ENCODE measurements at regions not wholly inside any gene's neighbourhood (a gene's known extent, or its start where the extent isn't known, plus 50 kb on each side); places are given as distances from the start of the nearest gene placed in this dataset.

- ChIA-PET POLR2A (no interaction called here), CTCF (no interaction called here)
- DNase-seq (ENCODE audit: low read depth, low spot score) (no peak), ATAC-seq (no peak)
- Histone ChIP-seq H3K9me3 (ENCODE audit: control insufficient read depth, insufficient read depth, low read depth, low read length) (no peaks in the 10 kb centered on the region), H3K27me3 (ENCODE audit: control insufficient read depth, insufficient read depth, low read length) (no peaks in the 10 kb centered on the region), H3K36me3 (ENCODE audit: control insufficient read depth, insufficient read depth, low read length) (no peaks in the 10 kb centered on the region), H3K27ac (ENCODE audit: low read length) (no peak overlapping the region), H3K4me1 (ENCODE audit: control insufficient read depth, insufficient read depth, low read length) (no peaks in the 10 kb centered on the region), H3K4me3 (ENCODE audit: low read depth in 2 of 2, low read length in 2 of 2) (no peak overlapping the region)
- no TSS peak for BruUV-seq (replicated peaks)
- in situ Hi-C loops (cut with HindIII; ENCODE audit: low pct_unique_long_range_greater_than_20kb, low sequenced_read_pairs) = no loop called here
- TF ChIP-seq POLR2AphosphoS5 (IDR thresholded peaks at IDR 0.05; ENCODE audit: low read depth, low read length) (no peak), REST (IDR thresholded peaks at IDR 0.05; ENCODE audit: insufficient read depth in 1 of 2, low read depth in 2 of 2, low read length in 1 of 2) (no peak), CTCF (IDR thresholded peaks at IDR 0.05) (no peak), SIN3A (IDR thresholded peaks at IDR 0.05; ENCODE audit: borderline replicate concordance, insufficient read depth, low read depth, low read length) (no peak), TCF7L2 (IDR thresholded peaks at IDR 0.05; ENCODE audit: low read depth, low read length) (no peak)
- intact Hi-C loops (cut with micrococcal nuclease; ENCODE audit: unreplicated experiment) = no loop called here
These were observed 212.0 kb upstream of the ALCAM start for GRCh38 chr3:105154692-105155091.

GRCh38 chr3:105157067-105157765, 209.5 kb upstream of the ALCAM start:
- intact Hi-C loops (cut with micrococcal nuclease; ENCODE audit: unreplicated experiment) (no loop called here), in situ Hi-C loops (cut with HindIII; ENCODE audit: low pct_unique_long_range_greater_than_20kb, low sequenced_read_pairs) (no loop called here)
- BruUV-seq (replicated peaks) = no TSS peak
- Histone ChIP-seq H3K4me3 (ENCODE audit: low read depth in 2 of 2, low read length in 2 of 2) (no peak overlapping the region), H3K36me3 (ENCODE audit: control insufficient read depth, insufficient read depth, low read length) (no peaks in the 10 kb centered on the region), H3K27me3 (ENCODE audit: control insufficient read depth, insufficient read depth, low read length) (no peaks in the 10 kb centered on the region), H3K4me1 (ENCODE audit: control insufficient read depth, insufficient read depth, low read length) (no peaks in the 10 kb centered on the region), H3K27ac (ENCODE audit: low read length) (no peak overlapping the region), H3K9me3 (ENCODE audit: control insufficient read depth, insufficient read depth, low read depth, low read length) (no peaks in the 10 kb centered on the region)
- DNase-seq (ENCODE audit: low read depth, low spot score) = no peak
- TF ChIP-seq TCF7L2 (IDR thresholded peaks at IDR 0.05; ENCODE audit: low read depth, low read length) = no peak
- TF ChIP-seq SIN3A (IDR thresholded peaks at IDR 0.05; ENCODE audit: borderline replicate concordance, insufficient read depth, low read depth, low read length) = no peak
- no peak for TF ChIP-seq CTCF (IDR thresholded peaks at IDR 0.05)
- no peak for TF ChIP-seq REST (IDR thresholded peaks at IDR 0.05; ENCODE audit: insufficient read depth in 1 of 2, low read depth in 2 of 2, low read length in 1 of 2)
- no peak for TF ChIP-seq POLR2AphosphoS5 (IDR thresholded peaks at IDR 0.05; ENCODE audit: low read depth, low read length)
- POLR2A ChIA-PET = no interaction called here
- CTCF ChIA-PET = no interaction called here
- no peak for ATAC-seq
